ENCODE measurements at regions not wholly inside any gene's neighbourhood (a gene's known extent, or its start where the extent isn't known, plus 50 kb on each side); places are given as distances from the start of the nearest gene placed in this dataset.

DNA sequence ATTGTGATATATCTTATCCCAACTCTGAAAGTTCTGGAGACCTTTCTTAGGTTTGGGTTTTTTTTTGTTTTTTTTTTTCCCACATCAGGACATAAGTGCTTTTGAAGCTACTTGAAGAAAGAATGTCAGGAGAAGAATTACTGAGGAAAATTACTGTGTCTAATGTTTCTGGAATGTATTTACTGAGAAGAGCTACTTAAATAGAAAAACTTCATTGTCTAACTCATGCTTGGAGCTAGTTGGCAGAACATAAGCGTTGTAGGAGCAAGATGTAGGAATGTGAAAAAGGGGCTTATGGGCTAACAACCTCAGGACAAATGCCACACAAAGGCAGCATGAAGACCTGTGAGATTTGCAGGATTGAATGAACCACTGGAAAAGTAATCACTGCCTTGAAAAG, 166.6 kb upstream of the GLRA2 start:
- H3K27me3 ChIP-seq (replicated peaks in 1 of 2; ENCODE audit: control insufficient read depth in 2 of 2, insufficient read depth in 2 of 2, low read length in 1 of 2), result no peaks in the 10 kb centered on the region
- H3K9ac ChIP-seq (ENCODE audit: control insufficient read depth, insufficient read depth, low read length), result no peak overlapping the region
- intact Hi-C loops (cut with micrococcal nuclease; ENCODE audit: unreplicated experiment), result no loop called here
- H2AFZ ChIP-seq (ENCODE audit: control insufficient read depth, low read depth, low read length), result no peak overlapping the region
- H3K4me1 ChIP-seq (ENCODE audit: control insufficient read depth, insufficient read depth, low read length), result no peaks in the 10 kb centered on the region
- in situ Hi-C loops (cut with MboI), result no loop called here
- H3K36me3 ChIP-seq (ENCODE audit: control insufficient read depth in 2 of 2, insufficient read depth in 2 of 2, low read length in 1 of 2), result no peaks in the 10 kb centered on the region
- ATAC-seq (no peak), FAIRE-seq (no peak), DNase-seq (ENCODE audit: low read depth, low spot score) (no peak)
- no peak for TF ChIP-seq GATAD2B (conservative IDR thresholded peaks at IDR 0.05; ENCODE audit: low read depth)
- no peak for TF ChIP-seq EP300 (IDR thresholded peaks at IDR 0.05; ENCODE audit: borderline replicate concordance in 1 of 2, control insufficient read depth in 1 of 2, low read depth in 2 of 2, low read length in 2 of 2)
- TF ChIP-seq POLR2AphosphoS2 (IDR thresholded peaks at IDR 0.05; ENCODE audit: low read depth, low read length), result no peak
- TF ChIP-seq WRNIP1 (IDR thresholded peaks at IDR 0.05; ENCODE audit: borderline replicate concordance, low read depth, low read length), result no peak
- no peak for TF ChIP-seq BRCA1 (IDR thresholded peaks at IDR 0.05; ENCODE audit: low read depth, low read length)
- no peak for TF ChIP-seq ZNF622 (IDR thresholded peaks at IDR 0.05)
- TF ChIP-seq, protein P1, sequence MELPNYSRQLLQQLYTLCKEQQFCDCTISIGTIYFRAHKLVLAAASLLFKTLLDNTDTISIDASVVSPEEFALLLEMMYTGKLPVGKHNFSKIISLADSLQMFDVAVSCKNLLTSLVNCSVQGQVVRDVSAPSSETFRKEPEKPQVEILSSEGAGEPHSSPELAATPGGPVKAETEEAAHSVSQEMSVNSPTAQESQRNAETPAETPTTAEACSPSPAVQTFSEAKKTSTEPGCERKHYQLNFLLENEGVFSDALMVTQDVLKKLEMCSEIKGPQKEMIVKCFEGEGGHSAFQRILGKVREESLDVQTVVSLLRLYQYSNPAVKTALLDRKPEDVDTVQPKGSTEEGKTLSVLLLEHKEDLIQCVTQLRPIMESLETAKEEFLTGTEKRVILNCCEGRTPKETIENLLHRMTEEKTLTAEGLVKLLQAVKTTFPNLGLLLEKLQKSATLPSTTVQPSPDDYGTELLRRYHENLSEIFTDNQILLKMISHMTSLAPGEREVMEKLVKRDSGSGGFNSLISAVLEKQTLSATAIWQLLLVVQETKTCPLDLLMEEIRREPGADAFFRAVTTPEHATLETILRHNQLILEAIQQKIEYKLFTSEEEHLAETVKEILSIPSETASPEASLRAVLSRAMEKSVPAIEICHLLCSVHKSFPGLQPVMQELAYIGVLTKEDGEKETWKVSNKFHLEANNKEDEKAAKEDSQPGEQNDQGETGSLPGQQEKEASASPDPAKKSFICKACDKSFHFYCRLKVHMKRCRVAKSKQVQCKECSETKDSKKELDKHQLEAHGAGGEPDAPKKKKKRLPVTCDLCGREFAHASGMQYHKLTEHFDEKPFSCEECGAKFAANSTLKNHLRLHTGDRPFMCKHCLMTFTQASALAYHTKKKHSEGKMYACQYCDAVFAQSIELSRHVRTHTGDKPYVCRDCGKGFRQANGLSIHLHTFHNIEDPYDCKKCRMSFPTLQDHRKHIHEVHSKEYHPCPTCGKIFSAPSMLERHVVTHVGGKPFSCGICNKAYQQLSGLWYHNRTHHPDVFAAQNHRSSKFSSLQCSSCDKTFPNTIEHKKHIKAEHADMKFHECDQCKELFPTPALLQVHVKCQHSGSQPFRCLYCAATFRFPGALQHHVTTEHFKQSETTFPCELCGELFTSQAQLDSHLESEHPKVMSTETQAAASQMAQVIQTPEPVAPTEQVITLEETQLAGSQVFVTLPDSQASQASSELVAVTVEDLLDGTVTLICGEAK (IDR thresholded peaks at IDR 0.05; ENCODE audit: borderline replicate concordance), result no peak
- no peak for TF ChIP-seq HDAC6 (IDR thresholded peaks at IDR 0.05; ENCODE audit: unreplicated experiment)
- no peak for TF ChIP-seq CBX3 (IDR thresholded peaks at IDR 0.05; ENCODE audit: borderline replicate concordance, low read depth)
- no peak for TF ChIP-seq STAT3 (IDR thresholded peaks at IDR 0.05; ENCODE audit: low read depth, low read length)
- RAD21 ChIA-PET (ENCODE audit: unreplicated experiment), result no interaction called here
- no peaks in the 10 kb centered on the region for H4K20me1 ChIP-seq (ENCODE audit: control insufficient read depth, insufficient read depth)
- H3K27ac ChIP-seq (ENCODE audit: control insufficient read depth, insufficient read depth), result no peak overlapping the region
- no peaks in the 10 kb centered on the region for H3K9me3 ChIP-seq (replicated peaks; ENCODE audit: control insufficient read depth, insufficient read depth, low read length)
- no peak overlapping the region for H3K4me3 ChIP-seq
- 4% methylated on average over 1 of the region's 1 CpG for WGBS (ENCODE audit: insufficient coverage, insufficient replicate concordance, low lambda C conversion rate, missing lambda C conversion rate)
- no peak overlapping the region for H3K4me2 ChIP-seq (ENCODE audit: control insufficient read depth, insufficient read depth)
- H3K79me2 ChIP-seq (ENCODE audit: control insufficient read depth, insufficient read depth, low read length), result no peaks in the 10 kb centered on the region
- SMC1A ChIA-PET (ENCODE audit: uncharacterized antibody, unreplicated experiment), result no interaction called here
- POLR2A ChIA-PET, result no interaction called here
- BruUV-seq (replicated peaks), result no TSS peak
- CTCF ChIA-PET, result interaction anchor here (0.7 kb wide), 1 partner anchor 16 kb away, joined by 3 read pairs; no protein-coding TSS in a partner anchor

All from GM12878 (cell line).